GM13977 (cell line): ENCODE measurements at regions not wholly inside any gene's neighbourhood (a gene's known extent, or its start where the extent isn't known, plus 50 kb on each side); places are given as distances from the start of the nearest gene placed in this dataset.

Source experiments
- DNase-seq: peaks from one replicate; pipeline ENCODE4 v3.0.0; 2012; ENCODE audit warnings: low spot score
- in situ Hi-C: fragments of 300-500 bp; cut with MboI; formaldehyde crosslinking; loops from one replicate; pipeline ENCODE4 v1.12.0; 2022; ENCODE audit warnings: low sequenced_read_pairs, low pct_unique_long_range_greater_than_20kb, mixed read lengths, inconsistent platforms; ENCODE audit not compliant: unreplicated experiment
- TF ChIP-seq, protein P1 (sequence below): IDR thresholded peaks from 2 replicates; pipeline ENCODE4 v1.5.1; 2012; ENCODE audit warnings: mild to moderate bottlenecking, control low read depth; ENCODE audit not compliant: insufficient read depth; ENCODE audit errors: extremely low read depth, missing control alignments

- TF ChIP-seq, protein P1, sequence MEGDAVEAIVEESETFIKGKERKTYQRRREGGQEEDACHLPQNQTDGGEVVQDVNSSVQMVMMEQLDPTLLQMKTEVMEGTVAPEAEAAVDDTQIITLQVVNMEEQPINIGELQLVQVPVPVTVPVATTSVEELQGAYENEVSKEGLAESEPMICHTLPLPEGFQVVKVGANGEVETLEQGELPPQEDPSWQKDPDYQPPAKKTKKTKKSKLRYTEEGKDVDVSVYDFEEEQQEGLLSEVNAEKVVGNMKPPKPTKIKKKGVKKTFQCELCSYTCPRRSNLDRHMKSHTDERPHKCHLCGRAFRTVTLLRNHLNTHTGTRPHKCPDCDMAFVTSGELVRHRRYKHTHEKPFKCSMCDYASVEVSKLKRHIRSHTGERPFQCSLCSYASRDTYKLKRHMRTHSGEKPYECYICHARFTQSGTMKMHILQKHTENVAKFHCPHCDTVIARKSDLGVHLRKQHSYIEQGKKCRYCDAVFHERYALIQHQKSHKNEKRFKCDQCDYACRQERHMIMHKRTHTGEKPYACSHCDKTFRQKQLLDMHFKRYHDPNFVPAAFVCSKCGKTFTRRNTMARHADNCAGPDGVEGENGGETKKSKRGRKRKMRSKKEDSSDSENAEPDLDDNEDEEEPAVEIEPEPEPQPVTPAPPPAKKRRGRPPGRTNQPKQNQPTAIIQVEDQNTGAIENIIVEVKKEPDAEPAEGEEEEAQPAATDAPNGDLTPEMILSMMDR: no peak
- in situ Hi-C loops: no loop called here
- no peak for DNase-seq
These were observed 284.8 kb downstream of the OTOL1 start for GRCh38 chr3:161781381-161781780.

DNA sequence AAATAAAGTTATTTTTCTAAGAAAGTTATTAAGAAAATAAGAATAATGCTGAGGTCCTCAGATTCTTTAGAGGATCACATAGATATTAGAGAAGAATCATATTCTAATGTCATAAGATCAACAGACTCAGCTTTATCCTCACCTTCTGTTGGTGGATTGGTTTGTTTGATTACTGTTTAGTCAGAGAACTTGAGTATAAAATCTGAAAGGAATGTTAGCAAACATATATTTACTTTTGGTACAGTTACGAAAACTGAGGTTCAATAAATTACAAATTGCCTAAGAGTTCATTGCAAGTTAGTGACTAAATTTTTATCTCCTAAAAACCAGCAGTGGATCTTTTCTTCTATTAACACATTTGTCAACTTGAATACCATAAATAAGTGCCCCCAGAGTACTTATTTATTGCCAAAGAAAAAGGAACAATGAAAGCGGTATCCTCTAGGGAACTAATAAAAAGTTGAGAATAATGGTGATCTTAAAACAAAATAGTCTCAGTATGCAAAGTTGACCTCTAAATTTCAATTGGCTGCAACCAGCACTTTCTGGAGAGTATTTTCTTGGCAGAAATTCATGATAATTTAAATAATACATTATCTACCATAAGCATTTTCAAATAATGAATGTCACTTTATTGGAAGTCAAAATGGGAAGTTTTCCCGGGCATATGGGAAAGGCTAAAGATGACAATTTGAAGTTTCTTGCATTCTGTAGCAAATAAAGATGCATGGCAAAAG, 296.8 kb downstream of the OTOL1 start:
- in situ Hi-C loops: no loop called here
- DNase-seq: no peak
- TF ChIP-seq, protein P1: no peak

- no peak for DNase-seq
- in situ Hi-C loops: no loop called here
- TF ChIP-seq, protein P1: no peak
These were observed 297.9 kb downstream of the OTOL1 start for GRCh38 chr3:161794551-161794950.

DNA sequence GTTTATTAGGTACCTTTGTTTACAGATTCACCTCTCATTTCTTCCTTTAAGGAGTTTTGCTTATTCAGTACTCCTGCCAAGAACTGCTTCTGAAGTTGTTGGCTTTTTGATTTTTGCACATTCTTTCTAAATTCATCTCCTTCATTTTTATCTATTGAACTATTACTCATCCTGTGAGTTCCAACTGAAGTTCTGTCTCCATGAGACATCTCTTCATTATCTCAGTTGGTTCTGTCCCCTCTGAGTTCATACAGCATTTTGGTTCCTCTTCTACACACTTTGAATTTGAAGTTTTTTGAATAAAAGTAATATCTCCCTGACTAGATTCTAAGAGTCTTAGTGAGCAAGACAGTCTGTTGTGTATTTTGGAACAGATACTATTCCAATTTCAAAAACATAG, 299.7 kb downstream of the OTOL1 start:
- in situ Hi-C loops: no loop called here
- no peak for DNase-seq
- TF ChIP-seq, protein P1: no peak

GRCh38 chr3:161796780-161797179, 300.2 kb downstream of the OTOL1 start:
- in situ Hi-C loops: no loop called here
- no peak for DNase-seq
- TF ChIP-seq, protein P1: no peak

- in situ Hi-C loops: no loop called here
- no peak for DNase-seq
- TF ChIP-seq, protein P1: no peak
These were observed 301.4 kb downstream of the OTOL1 start for GRCh38 chr3:161798016-161798415.
